ENCODE measurements at regions not wholly inside any gene's neighbourhood (a gene's known extent, or its start where the extent isn't known, plus 50 kb on each side); places are given as distances from the start of the nearest gene placed in this dataset.

GRCh38 chr6:163691049-163691448 is 276.5 kb downstream of the QKI start:
- no peak for DNase-seq (ENCODE audit: extremely low read depth, insufficient read length)
- no peaks in the 10 kb centered on the region for H3K27me3 ChIP-seq (replicated peaks; ENCODE audit: control insufficient read depth, insufficient read depth, low read length)
- H3K36me3 ChIP-seq (ENCODE audit: control insufficient read depth, insufficient read depth, low read length) = no peaks in the 10 kb centered on the region
- H3K4me3 ChIP-seq (replicated peaks; ENCODE audit: low read depth, low read length) = no peak overlapping the region
- TF ChIP-seq CTCF (IDR thresholded peaks at IDR 0.05; ENCODE audit: insufficient read depth, low read length, poor library complexity, severe bottlenecking) = no peak

GRCh38 chr6:163688739-163689362 is 274.3 kb downstream of the QKI start:
- no peaks in the 10 kb centered on the region for H3K36me3 ChIP-seq (ENCODE audit: control insufficient read depth, insufficient read depth, low read length)
- no peaks in the 10 kb centered on the region for H3K27me3 ChIP-seq (replicated peaks; ENCODE audit: control insufficient read depth, insufficient read depth, low read length)
- TF ChIP-seq CTCF (IDR thresholded peaks at IDR 0.05; ENCODE audit: insufficient read depth, low read length, poor library complexity, severe bottlenecking) = no peak
- DNase-seq (ENCODE audit: extremely low read depth, insufficient read length) = no peak
- H3K4me3 ChIP-seq (replicated peaks; ENCODE audit: low read depth, low read length) = no peak overlapping the region

- TF ChIP-seq CTCF (IDR thresholded peaks at IDR 0.05; ENCODE audit: insufficient read depth, low read length, poor library complexity, severe bottlenecking) = no peak
- no peak for DNase-seq (ENCODE audit: extremely low read depth, insufficient read length)
- no peak overlapping the region for H3K4me3 ChIP-seq (replicated peaks; ENCODE audit: low read depth, low read length)
- H3K36me3 ChIP-seq (ENCODE audit: control insufficient read depth, insufficient read depth, low read length) = no peaks in the 10 kb centered on the region
- H3K27me3 ChIP-seq (replicated peaks; ENCODE audit: control insufficient read depth, insufficient read depth, low read length) = no peaks in the 10 kb centered on the region
Measured at GRCh38 chr6:163687075-163687474, 272.6 kb downstream of the QKI start.

GRCh38 chr6:163686301-163686700 is 271.8 kb downstream of the QKI start:
- no peaks in the 10 kb centered on the region for H3K27me3 ChIP-seq (replicated peaks; ENCODE audit: control insufficient read depth, insufficient read depth, low read length)
- H3K4me3 ChIP-seq (replicated peaks; ENCODE audit: low read depth, low read length) = no peak overlapping the region
- no peak for DNase-seq (ENCODE audit: extremely low read depth, insufficient read length)
- no peaks in the 10 kb centered on the region for H3K36me3 ChIP-seq (ENCODE audit: control insufficient read depth, insufficient read depth, low read length)
- no peak for TF ChIP-seq CTCF (IDR thresholded peaks at IDR 0.05; ENCODE audit: insufficient read depth, low read length, poor library complexity, severe bottlenecking)

GRCh38 chr6:163683105-163683622 is 268.6 kb downstream of the QKI start:
- no peak for TF ChIP-seq CTCF (IDR thresholded peaks at IDR 0.05; ENCODE audit: insufficient read depth, low read length, poor library complexity, severe bottlenecking)
- no peaks in the 10 kb centered on the region for H3K36me3 ChIP-seq (ENCODE audit: control insufficient read depth, insufficient read depth, low read length)
- H3K27me3 ChIP-seq (replicated peaks; ENCODE audit: control insufficient read depth, insufficient read depth, low read length) = no peaks in the 10 kb centered on the region
- no peak overlapping the region for H3K4me3 ChIP-seq (replicated peaks; ENCODE audit: low read depth, low read length)
- DNase-seq (ENCODE audit: extremely low read depth, insufficient read length) = no peak

GRCh38 chr6:163679753-163680152 is 265.2 kb downstream of the QKI start:
- H3K27me3 ChIP-seq (replicated peaks; ENCODE audit: control insufficient read depth, insufficient read depth, low read length) = no peaks in the 10 kb centered on the region
- no peaks in the 10 kb centered on the region for H3K36me3 ChIP-seq (ENCODE audit: control insufficient read depth, insufficient read depth, low read length)
- no peak for DNase-seq (ENCODE audit: extremely low read depth, insufficient read length)
- TF ChIP-seq CTCF (IDR thresholded peaks at IDR 0.05; ENCODE audit: insufficient read depth, low read length, poor library complexity, severe bottlenecking) = no peak
- no peak overlapping the region for H3K4me3 ChIP-seq (replicated peaks; ENCODE audit: low read depth, low read length)

Data from GM06990 (cell line).